ENCODE measurements at regions not wholly inside any gene's neighbourhood (a gene's known extent, or its start where the extent isn't known, plus 50 kb on each side); places are given as distances from the start of the nearest gene placed in this dataset.

DNA sequence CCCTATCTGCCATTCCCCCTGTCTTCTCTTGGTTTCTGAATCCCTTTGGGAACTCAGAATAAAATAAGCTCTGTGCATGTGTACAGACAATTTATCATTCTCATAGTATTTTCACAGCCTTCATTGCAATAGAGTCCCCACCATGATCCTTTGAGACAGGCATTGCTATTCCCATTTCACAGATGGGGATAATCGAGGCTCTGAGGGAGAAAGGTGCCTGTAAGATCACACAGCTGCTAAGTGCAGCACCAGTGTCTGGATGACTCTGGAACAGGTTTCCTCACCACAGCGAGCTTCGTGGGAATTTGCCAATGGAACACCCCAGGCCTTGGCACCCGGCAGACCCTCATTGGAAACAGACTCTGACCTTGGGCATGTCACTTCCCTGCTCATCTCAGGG lies 293.6 kb downstream of the NSG2 start:
- no peak for DNase-seq
- H3K4me3 ChIP-seq = no peak overlapping the region
- intact Hi-C loops (cut with DNase I, micrococcal nuclease) = no loop called here
- no peak for ATAC-seq
- H3K4me1 ChIP-seq (ENCODE audit: low read depth) = no peaks in the 10 kb centered on the region
- H3K9me3 ChIP-seq = no peaks in the 10 kb centered on the region
- H3K36me3 ChIP-seq (ENCODE audit: low read depth) = no peaks in the 10 kb centered on the region
- TF ChIP-seq, protein P1, sequence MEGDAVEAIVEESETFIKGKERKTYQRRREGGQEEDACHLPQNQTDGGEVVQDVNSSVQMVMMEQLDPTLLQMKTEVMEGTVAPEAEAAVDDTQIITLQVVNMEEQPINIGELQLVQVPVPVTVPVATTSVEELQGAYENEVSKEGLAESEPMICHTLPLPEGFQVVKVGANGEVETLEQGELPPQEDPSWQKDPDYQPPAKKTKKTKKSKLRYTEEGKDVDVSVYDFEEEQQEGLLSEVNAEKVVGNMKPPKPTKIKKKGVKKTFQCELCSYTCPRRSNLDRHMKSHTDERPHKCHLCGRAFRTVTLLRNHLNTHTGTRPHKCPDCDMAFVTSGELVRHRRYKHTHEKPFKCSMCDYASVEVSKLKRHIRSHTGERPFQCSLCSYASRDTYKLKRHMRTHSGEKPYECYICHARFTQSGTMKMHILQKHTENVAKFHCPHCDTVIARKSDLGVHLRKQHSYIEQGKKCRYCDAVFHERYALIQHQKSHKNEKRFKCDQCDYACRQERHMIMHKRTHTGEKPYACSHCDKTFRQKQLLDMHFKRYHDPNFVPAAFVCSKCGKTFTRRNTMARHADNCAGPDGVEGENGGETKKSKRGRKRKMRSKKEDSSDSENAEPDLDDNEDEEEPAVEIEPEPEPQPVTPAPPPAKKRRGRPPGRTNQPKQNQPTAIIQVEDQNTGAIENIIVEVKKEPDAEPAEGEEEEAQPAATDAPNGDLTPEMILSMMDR (IDR thresholded peaks at IDR 0.05) = no peak

DNA sequence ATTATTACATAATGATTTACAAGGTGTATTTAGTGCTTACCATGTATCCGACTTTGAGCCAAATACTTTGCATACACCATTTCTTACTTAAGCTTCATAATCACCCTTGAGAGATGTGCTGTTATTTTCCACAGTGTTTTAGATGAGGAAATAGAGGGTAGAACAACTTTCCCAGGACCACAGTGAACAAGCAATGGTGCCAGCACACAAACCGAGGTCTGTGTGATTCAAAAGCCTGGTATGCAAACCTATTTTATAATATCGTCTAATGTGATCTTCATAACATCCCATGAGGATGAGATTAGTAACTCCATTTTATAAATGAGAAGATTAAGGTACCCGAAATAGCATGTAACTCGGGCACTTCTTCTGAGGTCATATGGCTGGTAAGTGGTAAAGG lies 294.7 kb downstream of the NSG2 start:
- Histone ChIP-seq H3K4me3 (no peak overlapping the region), H3K4me1 (ENCODE audit: low read depth) (no peaks in the 10 kb centered on the region), H3K36me3 (ENCODE audit: low read depth) (no peaks in the 10 kb centered on the region), H3K9me3 (no peaks in the 10 kb centered on the region)
- DNase-seq (no peak), ATAC-seq (no peak)
- TF ChIP-seq, protein P1 (IDR thresholded peaks at IDR 0.05) = no peak
- intact Hi-C loops (cut with DNase I, micrococcal nuclease) = no loop called here

DNA sequence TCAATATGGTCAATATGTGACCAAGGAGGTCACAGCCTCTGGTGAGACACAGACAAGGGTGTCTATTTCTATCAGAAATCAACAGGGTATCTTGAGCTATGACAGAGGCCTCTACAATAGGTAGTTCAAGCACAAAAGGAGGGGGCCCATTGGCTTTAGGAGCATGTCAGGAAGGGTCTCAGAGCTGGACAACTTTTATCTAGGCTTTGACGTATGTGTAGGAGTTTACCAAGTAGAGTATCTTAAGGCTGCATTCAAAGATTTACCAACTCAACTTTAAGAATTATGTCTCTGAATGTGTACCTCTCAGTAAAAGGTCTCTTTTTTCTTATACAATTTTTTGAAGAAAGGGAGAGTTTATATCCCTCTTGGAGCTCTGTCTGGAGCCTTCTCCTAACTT lies 297.2 kb downstream of the NSG2 start:
- H3K4me3 ChIP-seq = no peak overlapping the region
- TF ChIP-seq, protein P1 (IDR thresholded peaks at IDR 0.05) = no peak
- no peak for ATAC-seq
- intact Hi-C loops (cut with DNase I, micrococcal nuclease) = no loop called here
- no peaks in the 10 kb centered on the region for H3K4me1 ChIP-seq (ENCODE audit: low read depth)
- H3K9me3 ChIP-seq = no peaks in the 10 kb centered on the region
- no peaks in the 10 kb centered on the region for H3K36me3 ChIP-seq (ENCODE audit: low read depth)
- no peak for DNase-seq

DNA sequence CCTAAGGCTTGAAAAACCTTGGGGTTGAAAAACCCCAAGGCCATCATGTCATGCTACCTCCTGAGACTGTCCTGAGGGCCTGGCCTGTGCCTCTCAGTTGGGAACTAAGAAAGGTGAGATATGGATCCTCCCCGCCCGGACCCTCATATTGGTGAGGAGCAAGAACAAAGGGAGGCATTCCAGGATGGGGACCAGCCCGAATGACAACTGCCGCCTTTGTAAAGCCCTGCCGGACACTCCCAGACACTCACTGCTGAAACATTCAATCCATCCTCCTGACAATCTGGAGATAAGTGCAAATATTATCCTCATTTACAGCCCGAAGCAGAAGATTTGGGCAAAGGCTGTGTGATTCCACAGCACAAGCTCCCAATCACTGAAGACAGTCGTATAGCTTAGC lies 298.3 kb downstream of the NSG2 start:
- ATAC-seq (no peak), DNase-seq (no peak)
- no peaks in the 10 kb centered on the region for H3K4me1 ChIP-seq (ENCODE audit: low read depth)
- TF ChIP-seq, protein P1 (IDR thresholded peaks at IDR 0.05) = no peak
- no peaks in the 10 kb centered on the region for H3K9me3 ChIP-seq
- no peak overlapping the region for H3K4me3 ChIP-seq
- intact Hi-C loops (cut with DNase I, micrococcal nuclease) = no loop called here
- H3K36me3 ChIP-seq (ENCODE audit: low read depth) = no peaks in the 10 kb centered on the region

DNA sequence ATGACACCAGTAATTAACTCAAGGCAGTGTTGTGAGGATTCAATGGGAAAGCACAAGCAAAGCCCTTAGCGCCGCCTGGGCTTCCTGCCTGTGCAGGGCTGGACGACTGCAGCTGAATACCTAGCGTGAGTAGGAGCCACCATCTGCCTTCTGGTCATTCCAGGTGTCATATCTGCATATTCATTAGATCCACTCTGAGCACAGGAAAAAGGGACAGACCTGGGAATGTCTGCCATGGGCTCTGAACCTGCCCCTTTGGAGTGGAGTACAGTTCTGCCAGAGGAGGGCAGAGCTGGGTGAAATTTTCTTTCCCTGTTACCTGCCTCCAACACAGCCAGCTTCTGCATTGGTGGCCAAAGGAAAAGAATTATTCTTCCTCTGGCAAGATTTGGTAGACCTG lies 298.8 kb downstream of the NSG2 start:
- ATAC-seq (no peak), DNase-seq (no peak)
- Histone ChIP-seq H3K9me3 (no peaks in the 10 kb centered on the region), H3K4me1 (ENCODE audit: low read depth) (no peaks in the 10 kb centered on the region), H3K36me3 (ENCODE audit: low read depth) (no peaks in the 10 kb centered on the region), H3K4me3 (no peak overlapping the region)
- TF ChIP-seq, protein P1 (IDR thresholded peaks at IDR 0.05) = no peak
- intact Hi-C loops (cut with DNase I, micrococcal nuclease) = no loop called here

DNA sequence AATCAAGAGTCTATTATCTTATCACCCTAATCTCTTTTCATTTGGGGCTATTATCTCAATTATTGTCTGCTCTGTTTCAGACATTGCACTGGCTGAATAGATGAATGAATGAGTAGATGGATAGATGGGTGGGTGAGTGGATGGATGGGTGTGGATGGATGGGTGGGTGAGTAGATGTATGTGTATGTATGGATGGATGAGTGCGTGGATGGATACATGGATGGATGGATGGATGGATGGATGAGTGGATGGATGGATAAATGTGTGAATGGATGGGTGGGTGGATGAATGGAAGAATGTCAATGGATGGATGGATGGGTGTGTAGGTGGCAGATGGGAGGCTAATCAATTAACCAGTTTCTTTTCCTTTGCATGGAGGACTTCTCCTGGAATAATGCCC lies 301.7 kb downstream of the NSG2 start:
- Histone ChIP-seq H3K4me3 (no peak overlapping the region), H3K9me3 (no peaks in the 10 kb centered on the region), H3K4me1 (ENCODE audit: low read depth) (no peaks in the 10 kb centered on the region), H3K36me3 (ENCODE audit: low read depth) (no peaks in the 10 kb centered on the region)
- intact Hi-C loops (cut with DNase I, micrococcal nuclease) = no loop called here
- no peak for ATAC-seq
- DNase-seq = no peak
- TF ChIP-seq, protein P1 (IDR thresholded peaks at IDR 0.05) = no peak

Measured in mucosa of descending colon (tissue), 3 donors.